Activated CD4-positive, alpha-beta memory T cell treated with anti-CD3 and anti-CD28 coated beads, Interleukin-2, amount 10 ng/mL, durations not matched to agents 7 days and 5 days (primary cell): ENCODE measurements at regions not wholly inside any gene's neighbourhood (a gene's known extent, or its start where the extent isn't known, plus 50 kb on each side); places are given as distances from the start of the nearest gene placed in this dataset.

ENCODE experiments used
- CTCF ChIA-PET: fragments of 350-600 bp; sonication (Branson Sonifier 250); formaldehyde crosslinking; loops from one replicate; lab custom pipeline; 2021; ENCODE audit warnings: antibody characterized with exemption, inconsistent platforms; lab: Charles Lee
- POLR2A ChIA-PET: fragments of 350-600 bp; sonication (Branson Sonifier 250); formaldehyde crosslinking; loops from one replicate; lab custom pipeline; 2021; ENCODE audit warnings: antibody characterized with exemption; lab: Charles Lee
- DNase-seq: peaks from one replicate; pipeline ENCODE4 v3.0.0-alpha.2; 2020
- H3K27ac Mint-ChIP-seq: one replicate; pipeline ENCODE4 v1.8.0; 2021; ENCODE audit warnings: mild to moderate bottlenecking, mixed read lengths
- H3K27me3 Mint-ChIP-seq: one replicate; pipeline ENCODE4 v1.8.0; 2021; ENCODE audit warnings: mixed read lengths
- H3K36me3 Mint-ChIP-seq: one replicate; pipeline ENCODE4 v1.8.0; 2021; ENCODE audit warnings: low read depth, mixed read lengths
- H3K4me1 Mint-ChIP-seq: one replicate; pipeline ENCODE4 v1.8.0; 2021; ENCODE audit warnings: mixed read lengths
- H3K4me3 Mint-ChIP-seq: one replicate; pipeline ENCODE4 v1.8.0; 2021; ENCODE audit warnings: mild to moderate bottlenecking, mixed read lengths
- H3K9me3 Mint-ChIP-seq: one replicate; pipeline ENCODE4 v1.8.0; 2021; ENCODE audit warnings: mixed read lengths

GRCh38 chr1:73587080-73587479 lies 610.9 kb downstream of the LRRIQ3 start:
- H3K4me3 Mint-ChIP-seq = no peak overlapping the region
- POLR2A ChIA-PET = no interaction called here
- no peaks in the 10 kb centered on the region for H3K4me1 Mint-ChIP-seq
- no peaks in the 10 kb centered on the region for H3K36me3 Mint-ChIP-seq
- no peak overlapping the region for H3K27ac Mint-ChIP-seq
- no peak for DNase-seq
- H3K9me3 Mint-ChIP-seq = peaks cover 3% of the 10 kb centered on the region
- CTCF ChIA-PET = no interaction called here
- no peaks in the 10 kb centered on the region for H3K27me3 Mint-ChIP-seq

DNA sequence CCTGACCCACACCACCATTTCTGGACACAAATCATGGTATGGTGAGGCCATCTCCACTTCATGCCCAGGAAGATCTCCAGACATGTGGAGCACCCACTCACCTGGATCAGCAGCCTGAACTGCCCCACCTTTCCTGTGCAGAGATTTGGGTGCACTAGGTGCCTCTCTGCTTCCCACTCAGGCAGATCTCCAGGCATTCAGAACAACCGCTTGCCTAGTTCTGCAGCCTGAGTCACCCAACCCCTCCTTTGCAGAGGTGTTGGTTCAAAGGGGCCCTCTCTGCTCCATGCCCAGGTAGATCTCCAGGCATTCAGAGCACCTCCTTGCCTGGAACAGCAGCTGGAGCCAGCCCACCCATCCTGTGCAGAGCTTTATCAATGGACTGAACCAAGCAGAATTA lies 620.8 kb downstream of the LRRIQ3 start:
- Mint-ChIP-seq H3K9me3 (peaks cover 10% of the 10 kb centered on the region), H3K4me3 (no peak overlapping the region), H3K27ac (no peak overlapping the region), H3K4me1 (no peaks in the 10 kb centered on the region), H3K27me3 (no peaks in the 10 kb centered on the region), H3K36me3 (no peaks in the 10 kb centered on the region)
- ChIA-PET CTCF (no interaction called here), POLR2A (no interaction called here)
- no peak for DNase-seq

DNA sequence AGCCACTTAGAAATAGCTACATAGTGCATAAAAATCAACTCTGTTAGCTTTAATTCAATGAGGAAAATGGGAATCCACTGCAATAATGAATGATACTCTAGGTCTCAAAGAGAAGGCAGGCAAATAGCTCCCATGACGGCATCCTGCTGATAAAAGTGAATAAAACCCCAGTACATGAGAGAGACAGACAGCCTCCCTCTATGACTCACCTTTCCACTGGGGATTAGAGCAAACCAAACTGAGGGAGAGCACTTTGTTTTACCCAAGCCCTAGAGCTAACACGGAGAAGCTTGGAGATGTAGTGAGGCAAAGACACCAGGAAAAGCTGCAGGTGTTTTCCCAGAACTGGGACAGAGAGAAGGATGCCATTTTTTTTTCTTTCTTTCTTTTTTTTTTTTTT lies 621.9 kb downstream of the LRRIQ3 start:
- DNase-seq = no peak
- ChIA-PET POLR2A (no interaction called here), CTCF (no interaction called here)
- Mint-ChIP-seq H3K27ac (no peak overlapping the region), H3K4me3 (no peak overlapping the region), H3K9me3 (peaks cover 7% of the 10 kb centered on the region), H3K4me1 (no peaks in the 10 kb centered on the region), H3K27me3 (no peaks in the 10 kb centered on the region), H3K36me3 (no peaks in the 10 kb centered on the region)

DNA sequence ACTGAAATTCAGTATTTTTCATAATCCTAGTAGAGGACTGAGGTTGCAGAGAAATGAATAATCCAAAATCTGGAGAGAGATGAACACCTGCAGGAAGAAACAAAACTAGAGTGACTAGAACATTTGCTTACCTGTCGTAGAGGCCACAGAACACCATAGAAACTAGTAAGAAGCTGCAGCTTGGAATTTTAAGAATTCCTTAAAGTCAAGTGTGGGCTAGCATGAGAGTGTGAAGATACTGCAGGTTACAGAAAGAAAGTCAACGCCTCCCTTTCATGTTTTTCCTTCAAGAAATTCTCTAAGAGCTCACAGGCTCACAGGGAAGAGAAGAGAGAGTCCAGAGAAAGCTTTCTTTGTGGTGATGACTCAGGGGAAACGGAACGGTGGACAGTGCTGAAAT lies 633.7 kb downstream of the LRRIQ3 start:
- Mint-ChIP-seq H3K27ac (no peak overlapping the region), H3K27me3 (no peaks in the 10 kb centered on the region), H3K9me3 (peaks cover 11% of the 10 kb centered on the region), H3K36me3 (no peaks in the 10 kb centered on the region), H3K4me3 (no peak overlapping the region), H3K4me1 (no peaks in the 10 kb centered on the region)
- DNase-seq = no peak
- CTCF ChIA-PET = no interaction called here
- POLR2A ChIA-PET = no interaction called here

GRCh38 chr1:73556270-73556669 lies 641.7 kb downstream of the LRRIQ3 start:
- Mint-ChIP-seq H3K36me3 (no peaks in the 10 kb centered on the region), H3K4me3 (no peak overlapping the region), H3K27me3 (no peaks in the 10 kb centered on the region), H3K27ac (no peak overlapping the region), H3K9me3 (peaks cover 12% of the 10 kb centered on the region), H3K4me1 (no peaks in the 10 kb centered on the region)
- DNase-seq = no peak
- POLR2A ChIA-PET = no interaction called here
- CTCF ChIA-PET = no interaction called here

GRCh38 chr1:73537400-73537799 lies 660.6 kb downstream of the LRRIQ3 start:
- H3K9me3 Mint-ChIP-seq = peaks cover 12% of the 10 kb centered on the region
- POLR2A ChIA-PET = no interaction called here
- no peak overlapping the region for H3K27ac Mint-ChIP-seq
- no peak for DNase-seq
- no peaks in the 10 kb centered on the region for H3K27me3 Mint-ChIP-seq
- CTCF ChIA-PET = no interaction called here
- no peaks in the 10 kb centered on the region for H3K36me3 Mint-ChIP-seq
- H3K4me3 Mint-ChIP-seq = no peak overlapping the region
- H3K4me1 Mint-ChIP-seq = no peaks in the 10 kb centered on the region

- CTCF ChIA-PET = no interaction called here
- H3K27ac Mint-ChIP-seq = no peak overlapping the region
- no peaks in the 10 kb centered on the region for H3K4me1 Mint-ChIP-seq
- DNase-seq = no peak
- H3K4me3 Mint-ChIP-seq = no peak overlapping the region
- no peaks in the 10 kb centered on the region for H3K36me3 Mint-ChIP-seq
- peaks cover 3% of the 10 kb centered on the region for H3K9me3 Mint-ChIP-seq
- H3K27me3 Mint-ChIP-seq = no peaks in the 10 kb centered on the region
- POLR2A ChIA-PET = no interaction called here
Measured at GRCh38 chr1:73517603-73518191, 680.3 kb downstream of the LRRIQ3 start.

GRCh38 chr1:73516451-73516850 lies 681.5 kb downstream of the LRRIQ3 start:
- CTCF ChIA-PET = no interaction called here
- no peak overlapping the region for H3K27ac Mint-ChIP-seq

DNA sequence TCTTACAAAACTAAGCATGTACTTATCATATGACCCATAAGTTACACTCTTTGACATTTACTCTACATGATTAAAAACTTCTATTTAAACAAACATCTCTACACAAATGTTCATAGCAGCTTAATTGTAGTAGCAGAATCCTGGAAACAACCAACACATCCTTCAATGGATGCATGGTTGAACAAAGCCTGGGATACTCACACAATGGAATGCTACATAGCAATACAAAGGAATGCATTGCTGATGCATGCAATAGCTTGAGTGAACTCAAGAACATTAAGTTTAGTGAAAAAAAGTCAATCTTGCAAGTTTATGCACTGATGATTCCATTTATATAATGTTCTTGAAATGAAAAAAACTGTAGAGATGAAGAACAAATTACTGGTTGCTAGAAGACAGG lies 686.9 kb downstream of the LRRIQ3 start:
- no peak overlapping the region for H3K27ac Mint-ChIP-seq

More at GRCh38 chr1:73516451-73516850, 681.5 kb downstream of the LRRIQ3 start:
- no peaks in the 10 kb centered on the region for H3K36me3 Mint-ChIP-seq
- H3K9me3 Mint-ChIP-seq = peaks cover 3% of the 10 kb centered on the region
- H3K4me3 Mint-ChIP-seq = no peak overlapping the region
- no peaks in the 10 kb centered on the region for H3K4me1 Mint-ChIP-seq
- POLR2A ChIA-PET = no interaction called here
- no peaks in the 10 kb centered on the region for H3K27me3 Mint-ChIP-seq
- DNase-seq = no peak

DNA sequence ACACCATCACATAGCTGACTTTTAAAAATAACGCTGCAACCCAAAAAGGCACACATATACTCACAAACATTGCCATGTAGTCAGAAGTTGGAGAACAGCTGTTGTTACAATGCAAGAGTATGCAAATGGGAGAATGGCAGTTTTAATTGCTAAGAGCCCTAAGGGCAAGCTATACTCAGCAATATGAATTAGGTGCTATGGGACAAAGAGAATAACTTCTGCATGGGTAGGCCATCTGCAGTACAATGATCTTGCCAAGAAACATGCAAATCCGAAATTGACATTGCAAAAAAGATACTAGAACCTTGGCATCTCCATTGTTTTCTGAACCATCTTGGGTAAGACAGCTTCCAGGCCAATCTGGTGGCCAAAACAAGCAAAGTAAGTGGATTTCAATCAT lies 697.8 kb downstream of the LRRIQ3 start:
- Mint-ChIP-seq H3K36me3 (no peaks in the 10 kb centered on the region), H3K9me3 (no peaks in the 10 kb centered on the region), H3K27ac (no peak overlapping the region), H3K27me3 (no peaks in the 10 kb centered on the region), H3K4me1 (no peaks in the 10 kb centered on the region), H3K4me3 (no peak overlapping the region)
- POLR2A ChIA-PET = no interaction called here
- DNase-seq = no peak
- CTCF ChIA-PET = no interaction called here

More for the DNA sequence above, 686.9 kb downstream of the LRRIQ3 start:
- Mint-ChIP-seq H3K36me3 (no peaks in the 10 kb centered on the region), H3K9me3 (no peaks in the 10 kb centered on the region), H3K27me3 (no peaks in the 10 kb centered on the region), H3K4me3 (no peak overlapping the region), H3K4me1 (no peaks in the 10 kb centered on the region)
- ChIA-PET CTCF (no interaction called here), POLR2A (no interaction called here)
- no peak for DNase-seq

DNA sequence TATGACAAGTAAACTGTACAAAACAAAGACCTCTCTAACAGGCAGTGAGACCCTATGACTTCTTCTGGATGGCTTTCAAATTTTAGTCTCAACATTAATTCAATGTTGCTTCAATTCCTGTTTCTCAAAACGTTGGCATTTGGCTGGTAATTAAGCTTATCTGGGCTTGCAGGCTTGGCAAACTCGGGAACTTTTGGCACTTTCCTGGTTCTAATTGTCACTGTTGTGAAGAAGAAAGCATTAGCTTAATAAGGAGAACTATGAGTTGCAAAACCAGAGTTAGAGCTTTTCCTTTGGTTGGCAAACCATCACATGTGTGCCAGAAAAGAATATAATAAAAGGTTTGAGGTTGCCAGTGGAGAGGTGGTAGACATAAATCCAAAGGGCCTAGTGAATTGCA lies 698.3 kb downstream of the LRRIQ3 start:
- POLR2A ChIA-PET = no interaction called here
- Mint-ChIP-seq H3K9me3 (no peaks in the 10 kb centered on the region), H3K27me3 (no peaks in the 10 kb centered on the region), H3K36me3 (no peaks in the 10 kb centered on the region), H3K4me1 (no peaks in the 10 kb centered on the region), H3K27ac (no peak overlapping the region), H3K4me3 (no peak overlapping the region)
- DNase-seq = no peak
- CTCF ChIA-PET = no interaction called here

DNA sequence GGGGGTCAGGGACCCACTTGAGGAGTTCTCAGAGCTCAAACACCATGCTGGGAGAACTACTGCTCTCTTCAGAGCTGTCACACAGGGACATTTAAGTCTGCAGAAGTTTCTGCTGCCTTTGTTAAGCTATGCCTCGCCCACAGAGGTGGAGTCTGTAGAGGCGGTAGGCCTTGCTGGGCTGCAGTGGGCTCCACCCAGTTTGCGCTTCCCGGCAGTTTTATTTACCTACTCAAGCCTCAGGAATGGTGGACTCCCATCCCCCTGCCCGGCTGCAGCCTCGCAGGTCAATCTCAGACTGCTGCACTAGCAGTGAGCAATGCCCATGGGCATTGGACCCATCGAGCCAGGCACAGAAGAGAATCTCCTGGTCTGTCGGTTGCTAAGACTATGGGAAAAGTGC lies 706.4 kb downstream of the LRRIQ3 start:
- no peak overlapping the region for H3K27ac Mint-ChIP-seq
- ChIA-PET CTCF (no interaction called here), POLR2A (no interaction called here)
- DNase-seq = no peak
- H3K36me3 Mint-ChIP-seq = no peaks in the 10 kb centered on the region
- H3K27me3 Mint-ChIP-seq = no peaks in the 10 kb centered on the region
- H3K9me3 Mint-ChIP-seq = peaks cover 7% of the 10 kb centered on the region
- no peak overlapping the region for H3K4me3 Mint-ChIP-seq
- no peaks in the 10 kb centered on the region for H3K4me1 Mint-ChIP-seq

DNA sequence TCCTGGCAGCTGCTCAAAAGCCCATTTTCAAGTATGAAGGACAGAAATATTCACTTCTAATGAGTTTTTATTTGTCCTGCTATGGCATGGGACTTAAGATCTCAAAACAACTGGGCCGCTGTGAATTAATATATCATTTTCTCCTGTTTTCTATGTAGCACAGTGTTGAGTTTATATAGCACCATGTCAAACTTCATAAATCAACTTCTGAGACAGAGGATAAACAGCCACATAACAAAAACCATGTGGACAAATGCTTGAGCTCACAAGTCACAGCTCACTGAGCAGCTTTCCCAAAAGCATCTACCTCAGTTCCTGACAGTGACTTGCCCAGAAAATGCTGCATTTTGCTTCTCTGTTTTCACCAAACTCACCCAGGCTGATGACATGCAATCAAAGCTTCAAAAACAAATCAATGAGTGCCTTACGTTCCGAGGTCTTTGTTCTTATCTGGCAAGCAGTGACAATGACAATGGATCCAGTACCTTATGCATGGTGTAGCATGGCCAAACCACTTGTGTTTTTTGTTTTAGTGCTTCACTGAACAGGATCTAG lies 722.6 kb downstream of the LRRIQ3 start:
- CTCF ChIA-PET = no interaction called here
- Mint-ChIP-seq H3K27me3 (no peaks in the 10 kb centered on the region), H3K36me3 (no peaks in the 10 kb centered on the region)

GRCh38 chr1:73472810-73473209 lies 725.2 kb downstream of the LRRIQ3 start:
- H3K27ac Mint-ChIP-seq = no peak overlapping the region
- H3K27me3 Mint-ChIP-seq = no peaks in the 10 kb centered on the region
- ChIA-PET CTCF (no interaction called here), POLR2A (no interaction called here)
- DNase-seq = no peak
- H3K4me1 Mint-ChIP-seq = no peaks in the 10 kb centered on the region
- H3K4me3 Mint-ChIP-seq = no peak overlapping the region
- no peaks in the 10 kb centered on the region for H3K36me3 Mint-ChIP-seq
- peaks cover 3% of the 10 kb centered on the region for H3K9me3 Mint-ChIP-seq

More for the DNA sequence above, 722.6 kb downstream of the LRRIQ3 start:
- H3K4me1 Mint-ChIP-seq = no peaks in the 10 kb centered on the region
- DNase-seq = no peak
- H3K4me3 Mint-ChIP-seq = no peak overlapping the region
- POLR2A ChIA-PET = no interaction called here
- H3K9me3 Mint-ChIP-seq = peaks cover 1% of the 10 kb centered on the region
- no peak overlapping the region for H3K27ac Mint-ChIP-seq
